SK-N-SH treated with all-trans-retinoic acid at 6 μM for 48 hours (cell line): ENCODE measurements at regions not wholly inside any gene's neighbourhood (a gene's known extent, or its start where the extent isn't known, plus 50 kb on each side); places are given as distances from the start of the nearest gene placed in this dataset.
"Not testable (repeated sequence)": the region's sequence is repeated elsewhere in the genome, so short reads cannot be mapped to it uniquely, and the experiment has no call there.

Source experiments
- ATAC-seq: fragments of 200-7000 bp; cut with Tn5 transposase; 3 replicates; pipeline ENCODE4 v1.9.1; 2020; ENCODE audit warnings: mild to moderate bottlenecking, moderate library complexity
- ARNTL ChIP-seq: fragments of 450-650 bp; formaldehyde crosslinking; IDR thresholded peaks from 2 replicates; pipeline ENCODE4 v1.5.0; 2020; ENCODE audit warnings: low read depth, mild to moderate bottlenecking, moderate library complexity, borderline replicate concordance
- BACH2 ChIP-seq: fragments of 250-450 bp; sonication (Bioruptor Pico); IDR thresholded peaks from 2 replicates; pipeline ENCODE4 v1.9.0; 2021; ENCODE audit warnings: mild to moderate bottlenecking, borderline replicate concordance
- CSDC2 ChIP-seq: fragments of 250-450 bp; sonication (Bioruptor Pico); IDR thresholded peaks from 2 replicates; pipeline ENCODE4 v1.5.0; 2020; ENCODE audit warnings: mild to moderate bottlenecking, moderate library complexity
- ESRRG ChIP-seq: fragments of 250-450 bp; sonication (Bioruptor Pico); IDR thresholded peaks from 2 replicates; pipeline ENCODE4 v1.6.1; 2021; ENCODE audit warnings: mild to moderate bottlenecking
- OSR1 ChIP-seq: fragments of 250-450 bp; sonication (Bioruptor Pico); IDR thresholded peaks from 2 replicates; pipeline ENCODE4 v1.8.0; 2022; ENCODE audit warnings: moderate library complexity, mild to moderate bottlenecking, inconsistent platforms
- PATZ1 ChIP-seq: fragments of 250-450 bp; sonication (Bioruptor Pico); IDR thresholded peaks from 2 replicates; pipeline ENCODE4 v1.8.0; 2020; ENCODE audit warnings: mild to moderate bottlenecking, moderate library complexity, borderline replicate concordance
- PPARA ChIP-seq: fragments of 250-450 bp; sonication (Bioruptor Pico); IDR thresholded peaks from 2 replicates; pipeline ENCODE4 v1.5.0; 2020; ENCODE audit warnings: mild to moderate bottlenecking, borderline replicate concordance
- SNAI2 ChIP-seq: fragments of 250-450 bp; sonication (Bioruptor Pico); IDR thresholded peaks from 2 replicates; pipeline ENCODE4 v1.5.0; 2020; ENCODE audit warnings: mild to moderate bottlenecking, moderate library complexity
- TCF4 ChIP-seq: fragments of 250-450 bp; sonication (Bioruptor Pico); IDR thresholded peaks from 2 replicates; pipeline ENCODE4 v1.8.0; 2021; ENCODE audit warnings: mild to moderate bottlenecking, moderate library complexity, borderline replicate concordance
- TOX ChIP-seq: fragments of 250-450 bp; sonication (Bioruptor Pico); IDR thresholded peaks from 2 replicates; pipeline ENCODE4 v1.8.0; 2021; ENCODE audit warnings: mild to moderate bottlenecking, moderate library complexity, borderline replicate concordance
- ZFP3 ChIP-seq: fragments of 250-450 bp; sonication (Bioruptor Pico); IDR thresholded peaks from 2 replicates; pipeline ENCODE4 v1.5.0; 2020; ENCODE audit warnings: mild to moderate bottlenecking, moderate library complexity
- ZFP30 ChIP-seq: fragments of 450-650 bp; formaldehyde crosslinking; IDR thresholded peaks from 2 replicates; pipeline ENCODE4 v1.5.0; 2022; ENCODE audit warnings: mild to moderate bottlenecking, moderate library complexity
- ZNF565 ChIP-seq: fragments of 450-650 bp; formaldehyde crosslinking; conservative IDR thresholded peaks from 2 replicates; pipeline ENCODE4 v1.5.0; 2020; ENCODE audit warnings: low read depth, mild to moderate bottlenecking, moderate library complexity
- ZNF70 ChIP-seq: fragments of 450-650 bp; formaldehyde crosslinking; IDR thresholded peaks from 2 replicates; pipeline ENCODE4 v1.5.0; 2020; ENCODE audit warnings: mild to moderate bottlenecking, moderate library complexity
- ZNF8 ChIP-seq: fragments of 450-650 bp; formaldehyde crosslinking; IDR thresholded peaks from 2 replicates; pipeline ENCODE4 v1.5.0; 2020; ENCODE audit warnings: mild to moderate bottlenecking, moderate library complexity
- TF ChIP-seq, protein P1 (sequence below): fragments of 250-450 bp; sonication (Bioruptor Pico); IDR thresholded peaks from 2 replicates; pipeline ENCODE4 v1.5.0; 2020; ENCODE audit warnings: mild to moderate bottlenecking, moderate library complexity
- TF ChIP-seq, protein P2 (sequence below): fragments of 250-450 bp; sonication (Bioruptor Pico); IDR thresholded peaks from 2 replicates; pipeline ENCODE4 v1.5.1; 2020; ENCODE audit warnings: low read depth, mild to moderate bottlenecking, moderate library complexity
- TF ChIP-seq, protein P3 (sequence below): fragments of 250-450 bp; sonication (Bioruptor Pico); IDR thresholded peaks from 2 replicates; pipeline ENCODE4 v1.8.0; 2021; ENCODE audit warnings: low read depth, mild to moderate bottlenecking, moderate library complexity, borderline replicate concordance
- TF ChIP-seq, protein P4 (sequence below): fragments of 250-450 bp; sonication (Bioruptor Pico); IDR thresholded peaks from 2 replicates; pipeline ENCODE4 v1.5.1; 2021; ENCODE audit warnings: mild to moderate bottlenecking, moderate library complexity

- peak; percentile 95 for ATAC-seq
- TF ChIP-seq TOX (no peak), CSDC2 (no peak), OSR1 (CRISPR knock-in tag) (no peak), ZFP3 (no peak), PATZ1 (no peak), PPARA (CRISPR knock-in tag) (no peak), ZNF8 (no peak), ARNTL (no peak), ESRRG (CRISPR knock-in tag) (no peak), SNAI2 (CRISPR knock-in tag) (no peak), ZNF70 (CRISPR knock-in tag) (no peak), ZFP30 (CRISPR knock-in tag) (no peak), TCF4 (no peak), ZNF565 (no peak), BACH2 (CRISPR knock-in tag) (no peak)
- TF ChIP-seq, protein P1, sequence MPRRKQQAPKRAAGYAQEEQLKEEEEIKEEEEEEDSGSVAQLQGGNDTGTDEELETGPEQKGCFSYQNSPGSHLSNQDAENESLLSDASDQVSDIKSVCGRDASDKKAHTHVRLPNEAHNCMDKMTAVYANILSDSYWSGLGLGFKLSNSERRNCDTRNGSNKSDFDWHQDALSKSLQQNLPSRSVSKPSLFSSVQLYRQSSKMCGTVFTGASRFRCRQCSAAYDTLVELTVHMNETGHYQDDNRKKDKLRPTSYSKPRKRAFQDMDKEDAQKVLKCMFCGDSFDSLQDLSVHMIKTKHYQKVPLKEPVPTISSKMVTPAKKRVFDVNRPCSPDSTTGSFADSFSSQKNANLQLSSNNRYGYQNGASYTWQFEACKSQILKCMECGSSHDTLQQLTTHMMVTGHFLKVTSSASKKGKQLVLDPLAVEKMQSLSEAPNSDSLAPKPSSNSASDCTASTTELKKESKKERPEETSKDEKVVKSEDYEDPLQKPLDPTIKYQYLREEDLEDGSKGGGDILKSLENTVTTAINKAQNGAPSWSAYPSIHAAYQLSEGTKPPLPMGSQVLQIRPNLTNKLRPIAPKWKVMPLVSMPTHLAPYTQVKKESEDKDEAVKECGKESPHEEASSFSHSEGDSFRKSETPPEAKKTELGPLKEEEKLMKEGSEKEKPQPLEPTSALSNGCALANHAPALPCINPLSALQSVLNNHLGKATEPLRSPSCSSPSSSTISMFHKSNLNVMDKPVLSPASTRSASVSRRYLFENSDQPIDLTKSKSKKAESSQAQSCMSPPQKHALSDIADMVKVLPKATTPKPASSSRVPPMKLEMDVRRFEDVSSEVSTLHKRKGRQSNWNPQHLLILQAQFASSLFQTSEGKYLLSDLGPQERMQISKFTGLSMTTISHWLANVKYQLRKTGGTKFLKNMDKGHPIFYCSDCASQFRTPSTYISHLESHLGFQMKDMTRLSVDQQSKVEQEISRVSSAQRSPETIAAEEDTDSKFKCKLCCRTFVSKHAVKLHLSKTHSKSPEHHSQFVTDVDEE (CRISPR knock-in tag): no peak
- TF ChIP-seq, protein P2, sequence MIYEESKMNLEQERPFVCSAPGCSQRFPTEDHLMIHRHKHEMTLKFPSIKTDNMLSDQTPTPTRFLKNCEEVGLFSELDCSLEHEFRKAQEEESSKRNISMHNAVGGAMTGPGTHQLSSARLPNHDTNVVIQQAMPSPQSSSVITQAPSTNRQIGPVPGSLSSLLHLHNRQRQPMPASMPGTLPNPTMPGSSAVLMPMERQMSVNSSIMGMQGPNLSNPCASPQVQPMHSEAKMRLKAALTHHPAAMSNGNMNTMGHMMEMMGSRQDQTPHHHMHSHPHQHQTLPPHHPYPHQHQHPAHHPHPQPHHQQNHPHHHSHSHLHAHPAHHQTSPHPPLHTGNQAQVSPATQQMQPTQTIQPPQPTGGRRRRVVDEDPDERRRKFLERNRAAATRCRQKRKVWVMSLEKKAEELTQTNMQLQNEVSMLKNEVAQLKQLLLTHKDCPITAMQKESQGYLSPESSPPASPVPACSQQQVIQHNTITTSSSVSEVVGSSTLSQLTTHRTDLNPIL (CRISPR knock-in tag): no peak
- TF ChIP-seq, protein P3, sequence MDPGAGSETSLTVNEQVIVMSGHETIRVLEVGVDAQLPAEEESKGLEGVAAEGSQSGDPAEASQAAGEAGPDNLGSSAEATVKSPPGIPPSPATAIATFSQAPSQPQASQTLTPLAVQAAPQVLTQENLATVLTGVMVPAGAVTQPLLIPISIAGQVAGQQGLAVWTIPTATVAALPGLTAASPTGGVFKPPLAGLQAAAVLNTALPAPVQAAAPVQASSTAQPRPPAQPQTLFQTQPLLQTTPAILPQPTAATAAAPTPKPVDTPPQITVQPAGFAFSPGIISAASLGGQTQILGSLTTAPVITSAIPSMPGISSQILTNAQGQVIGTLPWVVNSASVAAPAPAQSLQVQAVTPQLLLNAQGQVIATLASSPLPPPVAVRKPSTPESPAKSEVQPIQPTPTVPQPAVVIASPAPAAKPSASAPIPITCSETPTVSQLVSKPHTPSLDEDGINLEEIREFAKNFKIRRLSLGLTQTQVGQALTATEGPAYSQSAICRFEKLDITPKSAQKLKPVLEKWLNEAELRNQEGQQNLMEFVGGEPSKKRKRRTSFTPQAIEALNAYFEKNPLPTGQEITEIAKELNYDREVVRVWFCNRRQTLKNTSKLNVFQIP (CRISPR knock-in tag): no peak
- TF ChIP-seq, protein P4, sequence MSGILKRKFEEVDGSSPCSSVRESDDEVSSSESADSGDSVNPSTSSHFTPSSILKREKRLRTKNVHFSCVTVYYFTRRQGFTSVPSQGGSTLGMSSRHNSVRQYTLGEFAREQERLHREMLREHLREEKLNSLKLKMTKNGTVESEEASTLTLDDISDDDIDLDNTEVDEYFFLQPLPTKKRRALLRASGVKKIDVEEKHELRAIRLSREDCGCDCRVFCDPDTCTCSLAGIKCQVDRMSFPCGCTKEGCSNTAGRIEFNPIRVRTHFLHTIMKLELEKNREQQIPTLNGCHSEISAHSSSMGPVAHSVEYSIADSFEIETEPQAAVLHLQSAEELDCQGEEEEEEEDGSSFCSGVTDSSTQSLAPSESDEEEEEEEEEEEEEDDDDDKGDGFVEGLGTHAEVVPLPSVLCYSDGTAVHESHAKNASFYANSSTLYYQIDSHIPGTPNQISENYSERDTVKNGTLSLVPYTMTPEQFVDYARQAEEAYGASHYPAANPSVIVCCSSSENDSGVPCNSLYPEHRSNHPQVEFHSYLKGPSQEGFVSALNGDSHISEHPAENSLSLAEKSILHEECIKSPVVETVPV: no peak
Measured at GRCh38 chr16:29290631-29291247, 115.8 kb downstream of the NPIPB11 start.

- ATAC-seq: not testable (repeated sequence)
Measured at GRCh38 chr16:29289516-29290239, 116.8 kb downstream of the NPIPB11 start.

DNA sequence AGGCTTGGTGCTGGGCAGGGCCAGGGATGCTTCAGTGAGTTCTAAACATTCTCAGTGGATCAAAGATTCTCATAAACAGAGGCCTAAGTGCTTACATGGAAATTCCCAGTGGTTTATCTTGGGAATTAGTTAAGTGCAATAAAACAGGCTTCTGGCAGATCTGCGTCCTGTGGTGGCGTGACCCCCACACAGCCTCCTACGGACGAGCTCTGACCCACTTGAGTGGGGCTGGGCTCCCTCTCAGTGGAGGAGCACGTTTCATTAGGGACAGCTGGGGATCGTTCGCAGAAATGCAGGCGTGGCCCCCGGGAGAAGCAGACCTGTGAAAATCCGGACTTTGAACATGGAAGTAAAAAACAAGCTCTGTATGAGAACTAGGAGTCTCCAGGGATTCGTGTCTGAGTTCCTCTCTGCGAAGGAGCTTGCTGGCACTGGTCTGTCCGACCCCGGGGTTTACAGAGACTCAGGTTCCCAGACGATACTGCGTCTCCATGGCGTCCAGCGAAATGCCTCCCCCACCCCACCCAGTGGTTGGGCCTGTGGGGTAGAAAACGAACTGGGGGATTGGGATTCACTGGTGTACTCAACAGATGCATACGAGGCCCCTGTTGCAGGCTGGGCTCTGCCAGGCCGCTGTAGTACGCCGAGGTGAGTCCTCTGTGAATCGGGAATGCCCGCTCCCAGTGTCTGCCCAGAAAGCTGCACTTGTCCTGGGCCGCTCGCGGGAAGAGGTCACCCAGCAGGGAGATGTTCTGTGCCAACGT, 117.6 kb downstream of the NPIPB11 start:
- ATAC-seq: not testable (repeated sequence)

DNA sequence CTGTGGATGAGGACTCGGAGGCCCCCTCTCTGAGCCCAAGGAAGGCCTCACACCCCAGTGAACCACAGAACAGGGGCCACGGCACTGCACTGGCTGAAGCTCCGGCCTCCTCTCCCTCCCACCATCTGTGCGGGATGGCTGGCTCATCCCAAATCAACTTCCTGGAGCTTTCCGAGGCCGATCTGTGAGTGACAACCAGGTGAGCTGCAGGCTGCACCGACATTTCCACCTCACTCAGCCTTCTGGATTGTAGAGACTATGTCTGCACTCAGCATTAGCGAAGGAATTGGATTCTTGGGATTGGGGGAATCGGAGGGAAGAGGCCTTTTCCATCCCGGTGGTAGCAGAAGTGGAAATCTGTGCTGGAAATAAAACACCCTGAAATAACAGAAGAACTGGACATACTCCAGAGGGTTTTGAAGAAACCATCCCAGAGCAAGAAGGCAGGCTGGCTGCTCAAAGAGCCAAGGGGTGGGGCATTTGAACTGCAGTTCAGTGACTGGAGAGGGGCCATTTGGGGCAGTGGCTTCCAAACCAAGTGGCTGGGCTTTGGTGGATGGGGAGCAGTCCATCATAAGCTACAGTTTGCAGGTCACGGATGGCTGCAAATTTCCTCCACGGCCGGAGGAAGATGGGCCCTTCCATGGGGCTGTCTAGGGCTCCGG, 118.5 kb downstream of the NPIPB11 start:
- not testable (repeated sequence) for ATAC-seq

GRCh38 chr16:29287246-29287645, 119.3 kb downstream of the NPIPB11 start:
- ATAC-seq: not testable (repeated sequence)

DNA sequence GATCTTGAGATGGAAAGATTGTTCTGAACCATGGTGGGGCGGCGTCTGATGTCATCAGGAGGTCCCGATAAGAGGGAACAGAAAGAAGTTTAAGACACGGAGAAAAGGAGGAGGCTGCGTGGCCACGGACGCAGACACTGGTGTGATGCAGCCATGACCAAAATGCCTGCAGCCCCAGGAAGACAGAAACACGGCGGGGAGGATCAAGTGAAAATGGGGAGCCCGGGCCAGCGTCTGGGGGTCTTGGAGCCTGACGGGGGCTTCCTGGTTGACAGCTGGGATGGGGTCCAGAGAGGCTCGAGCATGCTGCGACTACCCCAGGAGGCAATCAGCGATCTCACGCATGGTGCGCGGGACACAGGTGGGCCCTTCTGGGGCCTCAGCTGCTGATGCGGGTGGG, 119.7 kb downstream of the NPIPB11 start:
- ATAC-seq: not testable (repeated sequence)

DNA sequence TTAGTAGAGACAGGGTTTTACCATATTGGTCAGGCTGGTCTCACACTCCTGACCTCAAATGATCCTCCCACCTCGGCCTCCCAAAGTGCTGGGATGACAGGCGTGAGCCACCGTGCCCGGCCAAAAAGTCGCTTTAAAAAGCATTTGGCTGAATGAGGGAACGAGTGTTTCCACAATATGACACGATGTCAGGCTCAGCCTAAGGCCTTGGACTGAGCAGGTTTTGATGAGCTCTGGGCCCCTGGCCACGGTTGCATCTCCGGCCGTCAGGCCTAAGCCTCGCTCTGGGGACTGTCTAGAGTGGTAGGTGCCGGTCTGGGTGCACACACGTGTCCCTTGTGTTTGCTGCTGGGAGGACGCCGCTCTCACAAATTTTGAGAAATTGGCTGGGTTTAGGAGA, 120.3 kb downstream of the NPIPB11 start:
- ATAC-seq: not testable (repeated sequence)

GRCh38 chr16:29285151-29285885, 121.2 kb downstream of the NPIPB11 start:
- not testable (repeated sequence) for ATAC-seq
